ENCODE measurements at regions not wholly inside any gene's neighbourhood (a gene's known extent, or its start where the extent isn't known, plus 50 kb on each side); places are given as distances from the start of the nearest gene placed in this dataset.

DNA sequence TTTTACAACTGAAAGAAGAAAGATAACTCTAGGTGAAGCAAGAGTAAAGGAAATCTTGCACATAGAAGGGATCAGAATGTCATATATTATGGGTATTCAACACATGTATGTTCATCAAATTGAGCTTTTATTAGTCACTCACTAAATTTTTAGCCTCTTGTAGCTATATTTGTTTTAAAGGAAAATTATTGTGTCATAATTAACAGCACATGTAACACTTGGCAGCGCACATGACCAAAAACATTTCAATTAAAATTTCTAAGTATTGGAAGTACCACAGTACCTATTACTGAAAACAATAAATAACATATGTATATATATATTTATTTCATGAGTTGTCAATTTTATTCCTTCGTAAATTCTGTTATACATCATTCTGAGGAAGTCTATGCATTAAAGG, 2800.4 kb downstream of the PCDH9 start:
- DNase-seq (ENCODE audit: low spot score) = no peak
- TF ChIP-seq EZH2phosphoT487 (IDR thresholded peaks at IDR 0.05; ENCODE audit: low read depth, severe bottlenecking, unreplicated experiment) = no peak
- TF ChIP-seq, protein P1, sequence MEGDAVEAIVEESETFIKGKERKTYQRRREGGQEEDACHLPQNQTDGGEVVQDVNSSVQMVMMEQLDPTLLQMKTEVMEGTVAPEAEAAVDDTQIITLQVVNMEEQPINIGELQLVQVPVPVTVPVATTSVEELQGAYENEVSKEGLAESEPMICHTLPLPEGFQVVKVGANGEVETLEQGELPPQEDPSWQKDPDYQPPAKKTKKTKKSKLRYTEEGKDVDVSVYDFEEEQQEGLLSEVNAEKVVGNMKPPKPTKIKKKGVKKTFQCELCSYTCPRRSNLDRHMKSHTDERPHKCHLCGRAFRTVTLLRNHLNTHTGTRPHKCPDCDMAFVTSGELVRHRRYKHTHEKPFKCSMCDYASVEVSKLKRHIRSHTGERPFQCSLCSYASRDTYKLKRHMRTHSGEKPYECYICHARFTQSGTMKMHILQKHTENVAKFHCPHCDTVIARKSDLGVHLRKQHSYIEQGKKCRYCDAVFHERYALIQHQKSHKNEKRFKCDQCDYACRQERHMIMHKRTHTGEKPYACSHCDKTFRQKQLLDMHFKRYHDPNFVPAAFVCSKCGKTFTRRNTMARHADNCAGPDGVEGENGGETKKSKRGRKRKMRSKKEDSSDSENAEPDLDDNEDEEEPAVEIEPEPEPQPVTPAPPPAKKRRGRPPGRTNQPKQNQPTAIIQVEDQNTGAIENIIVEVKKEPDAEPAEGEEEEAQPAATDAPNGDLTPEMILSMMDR (IDR thresholded peaks at IDR 0.05; ENCODE audit: poor library complexity) = no peak
- no peak for TF ChIP-seq EZH2 (IDR thresholded peaks at IDR 0.05; ENCODE audit: borderline replicate concordance)
- no peaks in the 10 kb centered on the region for H3K79me2 ChIP-seq
- no peak overlapping the region for H2AFZ ChIP-seq
- no peaks in the 10 kb centered on the region for H3K9me3 ChIP-seq (ENCODE audit: low read depth)
- no peaks in the 10 kb centered on the region for H3K9me2 ChIP-seq (replicated peaks; ENCODE audit: insufficient read depth)
- no peaks in the 10 kb centered on the region for H4K20me1 ChIP-seq (ENCODE audit: insufficient read depth, poor library complexity, severe bottlenecking)
- no peaks in the 10 kb centered on the region for H3K4me1 ChIP-seq (ENCODE audit: insufficient read depth)
- no peaks in the 10 kb centered on the region for H3K36me3 ChIP-seq (replicated peaks; ENCODE audit: insufficient read depth, low read depth)
- no peak overlapping the region for H3K4me2 ChIP-seq
- no peaks in the 10 kb centered on the region for H3K27me3 ChIP-seq
- H3K4me3 ChIP-seq = no peak overlapping the region
- H3K27ac ChIP-seq = no peak overlapping the region
- 71% methylated on average over 2 of the region's 2 CpGs for WGBS (ENCODE audit: low lambda C conversion rate, missing lambda C conversion rate)

DNA sequence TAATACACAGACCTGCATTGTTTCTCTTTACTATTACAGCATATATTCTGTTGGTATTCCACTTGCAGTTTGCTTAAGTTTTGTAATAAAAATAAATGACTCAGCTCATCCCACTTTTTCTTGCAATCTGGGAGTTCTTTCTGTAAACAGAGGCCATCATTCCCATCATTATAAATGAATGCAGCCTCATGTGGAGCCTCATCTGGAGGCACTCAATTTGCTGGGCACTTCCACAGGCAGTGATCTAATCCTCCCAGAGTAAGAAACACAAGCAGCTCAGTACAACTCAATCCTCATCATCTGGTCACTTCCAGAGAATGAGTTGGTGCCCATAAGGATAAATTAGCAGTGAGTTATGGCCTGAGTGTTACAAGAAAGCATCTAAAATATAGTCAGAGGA, 2801.9 kb downstream of the PCDH9 start:
- Histone ChIP-seq H2AFZ (no peak overlapping the region), H3K79me2 (no peaks in the 10 kb centered on the region), H3K4me1 (ENCODE audit: insufficient read depth) (no peaks in the 10 kb centered on the region), H3K27me3 (no peaks in the 10 kb centered on the region), H4K20me1 (ENCODE audit: insufficient read depth, poor library complexity, severe bottlenecking) (no peaks in the 10 kb centered on the region), H3K4me3 (no peak overlapping the region), H3K27ac (no peak overlapping the region), H3K36me3 (replicated peaks; ENCODE audit: insufficient read depth, low read depth) (no peaks in the 10 kb centered on the region), H3K4me2 (no peak overlapping the region), H3K9me2 (replicated peaks; ENCODE audit: insufficient read depth) (no peaks in the 10 kb centered on the region), H3K9me3 (ENCODE audit: low read depth) (no peaks in the 10 kb centered on the region)
- DNase-seq (ENCODE audit: low spot score) = no peak
- TF ChIP-seq EZH2phosphoT487 (IDR thresholded peaks at IDR 0.05; ENCODE audit: low read depth, severe bottlenecking, unreplicated experiment) (no peak), EZH2 (IDR thresholded peaks at IDR 0.05; ENCODE audit: borderline replicate concordance) (no peak)
- TF ChIP-seq, protein P1 (IDR thresholded peaks at IDR 0.05; ENCODE audit: poor library complexity) = no peak

DNA sequence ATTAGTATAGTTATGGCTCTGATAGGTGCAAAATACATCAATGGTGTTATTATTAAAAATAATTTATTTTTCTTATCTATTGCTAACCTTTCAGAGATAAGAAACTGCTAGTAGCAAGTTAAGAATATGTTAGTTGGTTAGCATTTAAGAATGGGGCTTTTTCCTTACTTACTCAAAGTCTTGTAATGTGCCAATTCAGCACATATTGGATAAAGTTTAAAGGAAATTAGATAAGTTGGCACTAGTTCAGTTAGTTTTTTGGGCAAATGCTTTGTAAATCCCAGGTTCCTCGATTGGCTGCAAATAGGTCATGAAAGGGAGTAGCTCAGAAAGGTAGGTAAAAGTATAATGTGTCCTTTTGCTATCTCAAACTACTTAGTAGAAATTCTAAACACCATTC, 2806.7 kb downstream of the PCDH9 start:
- no peaks in the 10 kb centered on the region for H3K36me3 ChIP-seq (replicated peaks; ENCODE audit: insufficient read depth, low read depth)
- no peaks in the 10 kb centered on the region for H3K27me3 ChIP-seq
- H3K4me3 ChIP-seq = no peak overlapping the region
- DNase-seq (ENCODE audit: low spot score) = no peak
- no peaks in the 10 kb centered on the region for H3K9me3 ChIP-seq (ENCODE audit: low read depth)
- TF ChIP-seq, protein P1 (IDR thresholded peaks at IDR 0.05; ENCODE audit: poor library complexity) = no peak
- TF ChIP-seq EZH2phosphoT487 (IDR thresholded peaks at IDR 0.05; ENCODE audit: low read depth, severe bottlenecking, unreplicated experiment) (no peak), EZH2 (IDR thresholded peaks at IDR 0.05; ENCODE audit: borderline replicate concordance) (no peak)
- H3K27ac ChIP-seq = no peak overlapping the region
- 85% methylated on average over 1 of the region's 1 CpG for WGBS (ENCODE audit: low lambda C conversion rate, missing lambda C conversion rate)
- H2AFZ ChIP-seq = no peak overlapping the region
- H4K20me1 ChIP-seq (ENCODE audit: insufficient read depth, poor library complexity, severe bottlenecking) = no peaks in the 10 kb centered on the region
- H3K79me2 ChIP-seq = no peaks in the 10 kb centered on the region
- no peaks in the 10 kb centered on the region for H3K9me2 ChIP-seq (replicated peaks; ENCODE audit: insufficient read depth)
- H3K4me2 ChIP-seq = no peak overlapping the region
- H3K4me1 ChIP-seq (ENCODE audit: insufficient read depth) = no peaks in the 10 kb centered on the region

DNA sequence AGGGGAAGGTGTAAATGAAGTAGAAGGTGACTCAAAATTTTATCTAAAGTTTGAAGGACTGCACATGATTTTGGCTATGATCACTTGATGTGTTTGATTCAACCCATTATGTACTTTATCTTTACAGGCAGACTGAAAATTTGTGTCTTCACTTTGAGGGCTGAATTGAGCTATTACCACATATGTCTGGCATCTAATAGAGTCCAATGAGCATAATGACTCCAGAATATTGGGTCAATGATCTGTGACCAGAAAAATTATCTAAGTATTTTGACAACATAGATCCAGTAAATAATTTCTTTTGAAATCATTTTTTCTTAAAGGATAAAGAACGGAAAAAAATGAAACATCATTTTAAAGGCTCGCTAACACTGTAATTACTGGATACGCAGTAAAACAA, 2810.0 kb downstream of the PCDH9 start:
- no peak for DNase-seq (ENCODE audit: low spot score)
- H3K27me3 ChIP-seq = no peaks in the 10 kb centered on the region
- H3K9me3 ChIP-seq (ENCODE audit: low read depth) = no peaks in the 10 kb centered on the region
- H3K4me3 ChIP-seq = no peak overlapping the region
- no peak overlapping the region for H3K4me2 ChIP-seq
- H2AFZ ChIP-seq = no peak overlapping the region
- no peaks in the 10 kb centered on the region for H3K4me1 ChIP-seq (ENCODE audit: insufficient read depth)
- no peak overlapping the region for H3K27ac ChIP-seq
- H3K79me2 ChIP-seq = no peaks in the 10 kb centered on the region
- H3K36me3 ChIP-seq (replicated peaks; ENCODE audit: insufficient read depth, low read depth) = no peaks in the 10 kb centered on the region
- no peaks in the 10 kb centered on the region for H4K20me1 ChIP-seq (ENCODE audit: insufficient read depth, poor library complexity, severe bottlenecking)
- H3K9me2 ChIP-seq (replicated peaks; ENCODE audit: insufficient read depth) = no peaks in the 10 kb centered on the region
- TF ChIP-seq, protein P1 (IDR thresholded peaks at IDR 0.05; ENCODE audit: poor library complexity) = no peak
- no peak for TF ChIP-seq EZH2 (IDR thresholded peaks at IDR 0.05; ENCODE audit: borderline replicate concordance)
- no peak for TF ChIP-seq EZH2phosphoT487 (IDR thresholded peaks at IDR 0.05; ENCODE audit: low read depth, severe bottlenecking, unreplicated experiment)
- 95% methylated on average over 3 of the region's 3 CpGs for WGBS (ENCODE audit: low lambda C conversion rate, missing lambda C conversion rate)

Data from hepatocyte (in vitro differentiated cells).